ENCODE measurements at regions not wholly inside any gene's neighbourhood (a gene's known extent, or its start where the extent isn't known, plus 50 kb on each side); places are given as distances from the start of the nearest gene placed in this dataset.

- TF ChIP-seq, protein P1, sequence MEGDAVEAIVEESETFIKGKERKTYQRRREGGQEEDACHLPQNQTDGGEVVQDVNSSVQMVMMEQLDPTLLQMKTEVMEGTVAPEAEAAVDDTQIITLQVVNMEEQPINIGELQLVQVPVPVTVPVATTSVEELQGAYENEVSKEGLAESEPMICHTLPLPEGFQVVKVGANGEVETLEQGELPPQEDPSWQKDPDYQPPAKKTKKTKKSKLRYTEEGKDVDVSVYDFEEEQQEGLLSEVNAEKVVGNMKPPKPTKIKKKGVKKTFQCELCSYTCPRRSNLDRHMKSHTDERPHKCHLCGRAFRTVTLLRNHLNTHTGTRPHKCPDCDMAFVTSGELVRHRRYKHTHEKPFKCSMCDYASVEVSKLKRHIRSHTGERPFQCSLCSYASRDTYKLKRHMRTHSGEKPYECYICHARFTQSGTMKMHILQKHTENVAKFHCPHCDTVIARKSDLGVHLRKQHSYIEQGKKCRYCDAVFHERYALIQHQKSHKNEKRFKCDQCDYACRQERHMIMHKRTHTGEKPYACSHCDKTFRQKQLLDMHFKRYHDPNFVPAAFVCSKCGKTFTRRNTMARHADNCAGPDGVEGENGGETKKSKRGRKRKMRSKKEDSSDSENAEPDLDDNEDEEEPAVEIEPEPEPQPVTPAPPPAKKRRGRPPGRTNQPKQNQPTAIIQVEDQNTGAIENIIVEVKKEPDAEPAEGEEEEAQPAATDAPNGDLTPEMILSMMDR (IDR thresholded peaks at IDR 0.05; ENCODE audit: low read length), result no peak
- TF ChIP-seq EZH2 (optimal IDR thresholded peaks at IDR 0.05; ENCODE audit: low read depth, low read length), result no peak
Measured at GRCh38 chr18:64488698-64489097, 339.8 kb upstream of the LINC00305 start.

Measured in MM.1S (cell line).